Vagina (tissue), 2 donors: ENCODE measurements at regions not wholly inside any gene's neighbourhood (a gene's known extent, or its start where the extent isn't known, plus 50 kb on each side); places are given as distances from the start of the nearest gene placed in this dataset.

Experiments
- DNase-seq, 2 donors: peaks; one replicate each; pipeline ENCODE4 v3.0.0-alpha.2; 2017; ENCODE audit errors: extremely low spot score in 2 of 2
- H3K27ac ChIP-seq: fragments of 200-600 bp; sonication (generic); one replicate; pipeline ENCODE4 v1.5.1; 2019
- H3K27me3 ChIP-seq: fragments of 200-600 bp; sonication (generic); one replicate; pipeline ENCODE4 v1.5.1; 2019
- H3K36me3 ChIP-seq, 2 donors: fragments of 200-600 bp; sonication (generic); one replicate each; pipeline ENCODE4 v1.5.1; 2017 to 2019
- H3K4me1 ChIP-seq: fragments of 200-600 bp; sonication (generic); one replicate; pipeline ENCODE4 v1.5.1; 2019
- H3K4me3 ChIP-seq, 2 donors: fragments of 200-600 bp; sonication (generic); 1 replicate in 1 of 2; 2 replicates in 1 of 2; pipeline ENCODE4 v1.5.1; 2016 to 2019
- H3K9me3 ChIP-seq: fragments of 200-600 bp; sonication (generic); one replicate; pipeline ENCODE4 v1.5.1; 2019
- POLR2A ChIP-seq, 2 donors: fragments of 450-650 bp; IDR thresholded peaks; one replicate each; pipeline ENCODE4 v1.6.1; 2017; ENCODE audit warnings: antibody characterized with exemption in 2 of 2, mild to moderate bottlenecking in 2 of 2, moderate library complexity in 2 of 2
- POLR2AphosphoS5 ChIP-seq, 2 donors: sonication (generic); formaldehyde crosslinking; IDR thresholded peaks; one replicate each; pipeline ENCODE4 v1.9.0; 2017; ENCODE audit warnings: antibody characterized with exemption in 2 of 2, mild to moderate bottlenecking in 2 of 2, low read depth in 1 of 2; ENCODE audit not compliant: insufficient read depth in 1 of 2
- intact Hi-C: fragments of 100-400 bp; cut with DNase I; formaldehyde crosslinking; loops from one replicate; pipeline ENCODE4 v1.15.1; 2023
- TF ChIP-seq, protein P1 (sequence below), 3 experiments: fragments of 450-650 bp in 2 of 3; fragments of 200-600 bp in 1 of 3; sonication (generic) in 1 of 3; IDR thresholded peaks; one replicate each; pipeline ENCODE4 v1.5.1; 2017 to 2019; ENCODE audit warnings: antibody characterized with exemption in 3 of 3, mild to moderate bottlenecking in 2 of 3, moderate library complexity in 2 of 3

DNA sequence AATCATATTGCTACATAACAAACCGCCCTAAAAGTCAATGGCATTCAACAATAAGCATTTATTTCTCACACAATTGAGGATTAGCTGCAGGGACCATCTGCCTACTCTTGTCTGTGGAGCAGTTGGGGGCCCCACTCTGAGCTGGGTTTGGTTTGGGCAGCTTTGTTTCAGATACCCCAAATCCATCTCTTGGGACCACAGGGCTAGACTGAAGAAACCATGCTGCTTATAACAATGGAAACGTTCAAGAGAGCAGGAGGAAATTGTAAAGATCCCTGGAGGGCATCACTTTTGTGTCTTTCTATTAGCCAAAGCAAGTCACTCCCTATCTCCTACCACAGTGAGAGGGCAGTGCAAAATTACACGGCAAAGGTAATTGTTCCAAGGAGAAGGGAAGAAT, 146.5 kb upstream of the MGAT5 start:
- Histone ChIP-seq H3K27me3 (no peaks in the 10 kb centered on the region), H3K4me3 (no peak overlapping the region), H3K27ac (no peak overlapping the region), H3K36me3 (no peaks in the 10 kb centered on the region), H3K9me3 (no peaks in the 10 kb centered on the region), H3K4me1 (no peaks in the 10 kb centered on the region)
- no peak for DNase-seq
- intact Hi-C loops, result no loop called here
- TF ChIP-seq POLR2A (IDR thresholded peaks at IDR 0.05) (no peak), POLR2AphosphoS5 (IDR thresholded peaks at IDR 0.05; ENCODE audit: insufficient read depth in 1 of 2, low read depth in 1 of 2) (no peak)
- TF ChIP-seq, protein P1, sequence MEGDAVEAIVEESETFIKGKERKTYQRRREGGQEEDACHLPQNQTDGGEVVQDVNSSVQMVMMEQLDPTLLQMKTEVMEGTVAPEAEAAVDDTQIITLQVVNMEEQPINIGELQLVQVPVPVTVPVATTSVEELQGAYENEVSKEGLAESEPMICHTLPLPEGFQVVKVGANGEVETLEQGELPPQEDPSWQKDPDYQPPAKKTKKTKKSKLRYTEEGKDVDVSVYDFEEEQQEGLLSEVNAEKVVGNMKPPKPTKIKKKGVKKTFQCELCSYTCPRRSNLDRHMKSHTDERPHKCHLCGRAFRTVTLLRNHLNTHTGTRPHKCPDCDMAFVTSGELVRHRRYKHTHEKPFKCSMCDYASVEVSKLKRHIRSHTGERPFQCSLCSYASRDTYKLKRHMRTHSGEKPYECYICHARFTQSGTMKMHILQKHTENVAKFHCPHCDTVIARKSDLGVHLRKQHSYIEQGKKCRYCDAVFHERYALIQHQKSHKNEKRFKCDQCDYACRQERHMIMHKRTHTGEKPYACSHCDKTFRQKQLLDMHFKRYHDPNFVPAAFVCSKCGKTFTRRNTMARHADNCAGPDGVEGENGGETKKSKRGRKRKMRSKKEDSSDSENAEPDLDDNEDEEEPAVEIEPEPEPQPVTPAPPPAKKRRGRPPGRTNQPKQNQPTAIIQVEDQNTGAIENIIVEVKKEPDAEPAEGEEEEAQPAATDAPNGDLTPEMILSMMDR (IDR thresholded peaks at IDR 0.05), result no peak

DNA sequence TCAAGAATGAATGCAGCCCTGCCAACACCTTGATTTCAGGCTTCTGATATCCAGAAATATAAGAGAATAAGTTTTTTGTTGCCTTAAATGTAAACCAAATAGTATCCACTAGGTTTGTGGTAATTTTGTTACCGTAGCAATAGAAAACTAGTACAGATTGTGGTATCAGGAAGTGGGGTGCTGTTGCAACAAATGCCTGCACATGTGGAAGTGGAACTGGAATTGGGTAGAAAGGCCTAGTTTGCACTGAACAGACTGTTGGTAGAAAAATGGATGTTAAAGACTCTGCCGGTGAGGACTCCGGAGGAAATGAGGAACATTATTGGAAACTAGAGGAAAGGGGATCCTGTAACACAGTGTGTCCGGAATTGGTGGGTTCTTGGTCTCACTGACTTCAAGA, 145.8 kb upstream of the MGAT5 start:
- Histone ChIP-seq H3K27me3 (no peaks in the 10 kb centered on the region), H3K9me3 (no peaks in the 10 kb centered on the region), H3K4me3 (no peak overlapping the region), H3K27ac (no peak overlapping the region), H3K36me3 (no peaks in the 10 kb centered on the region), H3K4me1 (no peaks in the 10 kb centered on the region)
- DNase-seq, result no peak
- intact Hi-C loops, result no loop called here
- TF ChIP-seq POLR2AphosphoS5 (IDR thresholded peaks at IDR 0.05; ENCODE audit: insufficient read depth in 1 of 2, low read depth in 1 of 2) (no peak), POLR2A (IDR thresholded peaks at IDR 0.05) (no peak)
- TF ChIP-seq, protein P1 (IDR thresholded peaks at IDR 0.05), result no peak

GRCh38 chr2:134109246-134109645, 144.6 kb upstream of the MGAT5 start:
- no peak for DNase-seq
- H3K4me1 ChIP-seq, result no peaks in the 10 kb centered on the region
- no peak overlapping the region for H3K4me3 ChIP-seq
- H3K36me3 ChIP-seq, result no peaks in the 10 kb centered on the region
- TF ChIP-seq POLR2AphosphoS5 (IDR thresholded peaks at IDR 0.05; ENCODE audit: insufficient read depth in 1 of 2, low read depth in 1 of 2), result no peak
- TF ChIP-seq POLR2A (IDR thresholded peaks at IDR 0.05), result no peak
- TF ChIP-seq, protein P1 (IDR thresholded peaks at IDR 0.05), result no peak
- H3K9me3 ChIP-seq, result no peaks in the 10 kb centered on the region
- H3K27ac ChIP-seq, result no peak overlapping the region
- intact Hi-C loops, result no loop called here
- H3K27me3 ChIP-seq, result no peaks in the 10 kb centered on the region

- no peak overlapping the region for H3K4me3 ChIP-seq
- H3K36me3 ChIP-seq, result no peaks in the 10 kb centered on the region
- no peaks in the 10 kb centered on the region for H3K4me1 ChIP-seq
- TF ChIP-seq, protein P1 (IDR thresholded peaks at IDR 0.05), result no peak
- TF ChIP-seq POLR2A (IDR thresholded peaks at IDR 0.05), result no peak
- TF ChIP-seq POLR2AphosphoS5 (IDR thresholded peaks at IDR 0.05; ENCODE audit: insufficient read depth in 1 of 2, low read depth in 1 of 2), result no peak
- H3K27me3 ChIP-seq, result no peaks in the 10 kb centered on the region
- intact Hi-C loops, result no loop called here
- DNase-seq, result no peak
- H3K27ac ChIP-seq, result no peak overlapping the region
- no peaks in the 10 kb centered on the region for H3K9me3 ChIP-seq
Measured at GRCh38 chr2:134109725-134110124, 144.1 kb upstream of the MGAT5 start.

GRCh38 chr2:134110532-134110931, 143.3 kb upstream of the MGAT5 start:
- no peak for TF ChIP-seq POLR2AphosphoS5 (IDR thresholded peaks at IDR 0.05; ENCODE audit: insufficient read depth in 1 of 2, low read depth in 1 of 2)
- TF ChIP-seq POLR2A (IDR thresholded peaks at IDR 0.05), result no peak
- TF ChIP-seq, protein P1 (IDR thresholded peaks at IDR 0.05), result no peak
- H3K9me3 ChIP-seq, result no peaks in the 10 kb centered on the region
- no peak for DNase-seq
- H3K36me3 ChIP-seq, result no peaks in the 10 kb centered on the region
- H3K4me3 ChIP-seq, result no peak overlapping the region
- no peak overlapping the region for H3K27ac ChIP-seq
- no peaks in the 10 kb centered on the region for H3K4me1 ChIP-seq
- intact Hi-C loops, result no loop called here
- H3K27me3 ChIP-seq, result no peaks in the 10 kb centered on the region
